Thyroid gland (tissue), 4 donors: ENCODE measurements at regions not wholly inside any gene's neighbourhood (a gene's known extent, or its start where the extent isn't known, plus 50 kb on each side); places are given as distances from the start of the nearest gene placed in this dataset.
A peak's percentile ranks its signal among the peaks of the same experiment; 100 is the strongest.

Source experiments
- DNase-seq, 2 donors: peaks; one replicate each; pipeline ENCODE4 v3.0.0-alpha.2; 2019
- H3K27ac ChIP-seq, 3 donors: fragments of 200-600 bp; sonication (generic); 1 replicate in 2 of 3; 2 replicates in 1 of 3; pipeline ENCODE4 v1.5.1; 2016 to 2019; ENCODE audit warnings: mild to moderate bottlenecking in 1 of 3, moderate library complexity in 1 of 3
- H3K27me3 ChIP-seq: fragments of 200-600 bp; sonication (generic); one replicate; pipeline ENCODE4 v1.5.1; 2019
- H3K36me3 ChIP-seq, 2 donors: fragments of 200-600 bp; sonication (generic); one replicate each; pipeline ENCODE4 v1.5.1; 2016 to 2019
- H3K4me1 ChIP-seq, 2 donors: fragments of 200-600 bp; sonication (generic); one replicate each; pipeline ENCODE4 v1.5.1; 2017 to 2019
- H3K4me3 ChIP-seq, 3 donors: fragments of 200-600 bp; sonication (generic); replicated peaks in 1 of 3; 1 replicate in 2 of 3; 2 replicates in 1 of 3; pipeline ENCODE4 v1.5.1; 2016; ENCODE audit warnings: mild to moderate bottlenecking in 1 of 3
- H3K9me3 ChIP-seq: fragments of 200-600 bp; sonication (generic); one replicate; pipeline ENCODE4 v1.5.1; 2017
- POLR2A ChIP-seq, 2 donors: fragments of 450-650 bp; IDR thresholded peaks; one replicate each; pipeline ENCODE4 v1.6.1; 2017; ENCODE audit warnings: antibody characterized with exemption in 2 of 2, mild to moderate bottlenecking in 2 of 2, moderate library complexity in 1 of 2
- WGBS, 2 donors: methylation state at CpG; one replicate each; pipeline ENCODE4 v1.1.5; 2017; 5-methylcytosine and 5-hydroxymethylcytosine counted together
- intact Hi-C: fragments of 100-400 bp; cut with DNase I; formaldehyde crosslinking; loops from one replicate; pipeline ENCODE4 v1.15.1; 2023
- TF ChIP-seq, protein P1 (sequence below), 6 experiments: fragments of 200-600 bp in 3 of 6; fragments of 450-650 bp in 3 of 6; sonication (generic) in 3 of 6; IDR thresholded peaks; one replicate each; pipeline ENCODE4 v1.5.1; 2016 to 2019; ENCODE audit warnings: antibody characterized with exemption in 6 of 6, mild to moderate bottlenecking in 2 of 6, inconsistent platforms in 1 of 6, moderate library complexity in 1 of 6

GRCh38 chr12:24573621-24574020 lies 375.3 kb downstream of the BCAT1 start:
- no peak overlapping the region for H3K27ac ChIP-seq

DNA sequence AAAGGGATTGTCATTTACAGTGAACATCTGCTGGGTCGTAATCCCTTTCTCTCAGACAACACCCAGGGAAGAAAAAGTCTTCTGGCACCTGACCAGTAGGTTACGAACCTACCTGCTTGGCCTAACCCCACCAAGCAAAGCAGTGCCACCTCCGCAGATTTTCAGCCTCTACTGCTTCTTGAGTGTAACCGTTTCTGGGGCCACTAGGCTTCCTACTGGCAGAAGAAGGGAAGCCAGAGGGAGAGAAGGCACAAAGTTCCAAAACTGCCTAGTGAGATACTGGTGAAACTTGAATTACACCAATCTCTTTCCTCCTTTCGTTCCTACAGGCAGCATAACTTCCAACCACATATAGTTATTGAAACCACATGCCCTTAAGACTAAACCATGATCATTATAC lies 383.6 kb downstream of the BCAT1 start:
- H3K9me3 ChIP-seq: no peaks in the 10 kb centered on the region
- no peak overlapping the region for H3K4me3 ChIP-seq
- H3K27ac ChIP-seq: no peak overlapping the region
- no peaks in the 10 kb centered on the region for H3K36me3 ChIP-seq
- 83 to 97% methylated on average over 5 of the region's 5 CpGs for WGBS, 2 donors
- TF ChIP-seq POLR2A (IDR thresholded peaks at IDR 0.05): no peak
- TF ChIP-seq, protein P1, sequence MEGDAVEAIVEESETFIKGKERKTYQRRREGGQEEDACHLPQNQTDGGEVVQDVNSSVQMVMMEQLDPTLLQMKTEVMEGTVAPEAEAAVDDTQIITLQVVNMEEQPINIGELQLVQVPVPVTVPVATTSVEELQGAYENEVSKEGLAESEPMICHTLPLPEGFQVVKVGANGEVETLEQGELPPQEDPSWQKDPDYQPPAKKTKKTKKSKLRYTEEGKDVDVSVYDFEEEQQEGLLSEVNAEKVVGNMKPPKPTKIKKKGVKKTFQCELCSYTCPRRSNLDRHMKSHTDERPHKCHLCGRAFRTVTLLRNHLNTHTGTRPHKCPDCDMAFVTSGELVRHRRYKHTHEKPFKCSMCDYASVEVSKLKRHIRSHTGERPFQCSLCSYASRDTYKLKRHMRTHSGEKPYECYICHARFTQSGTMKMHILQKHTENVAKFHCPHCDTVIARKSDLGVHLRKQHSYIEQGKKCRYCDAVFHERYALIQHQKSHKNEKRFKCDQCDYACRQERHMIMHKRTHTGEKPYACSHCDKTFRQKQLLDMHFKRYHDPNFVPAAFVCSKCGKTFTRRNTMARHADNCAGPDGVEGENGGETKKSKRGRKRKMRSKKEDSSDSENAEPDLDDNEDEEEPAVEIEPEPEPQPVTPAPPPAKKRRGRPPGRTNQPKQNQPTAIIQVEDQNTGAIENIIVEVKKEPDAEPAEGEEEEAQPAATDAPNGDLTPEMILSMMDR (IDR thresholded peaks at IDR 0.05): no peak
- no peaks in the 10 kb centered on the region for H3K27me3 ChIP-seq
- H3K4me1 ChIP-seq: peaks cover 0 to 5% of the 10 kb centered on the region in 2 donors
- intact Hi-C loops: no loop called here
- DNase-seq: no peak

More at GRCh38 chr12:24573621-24574020, 375.3 kb downstream of the BCAT1 start:
- DNase-seq: no peak
- intact Hi-C loops: no loop called here
- Histone ChIP-seq H3K27me3 (no peaks in the 10 kb centered on the region), H3K36me3 (no peaks in the 10 kb centered on the region), H3K4me1 (no peaks in the 10 kb centered on the region), H3K9me3 (no peaks in the 10 kb centered on the region), H3K4me3 (no peak overlapping the region)
- TF ChIP-seq, protein P1 (IDR thresholded peaks at IDR 0.05): no peak
- TF ChIP-seq POLR2A (IDR thresholded peaks at IDR 0.05): no peak

DNA sequence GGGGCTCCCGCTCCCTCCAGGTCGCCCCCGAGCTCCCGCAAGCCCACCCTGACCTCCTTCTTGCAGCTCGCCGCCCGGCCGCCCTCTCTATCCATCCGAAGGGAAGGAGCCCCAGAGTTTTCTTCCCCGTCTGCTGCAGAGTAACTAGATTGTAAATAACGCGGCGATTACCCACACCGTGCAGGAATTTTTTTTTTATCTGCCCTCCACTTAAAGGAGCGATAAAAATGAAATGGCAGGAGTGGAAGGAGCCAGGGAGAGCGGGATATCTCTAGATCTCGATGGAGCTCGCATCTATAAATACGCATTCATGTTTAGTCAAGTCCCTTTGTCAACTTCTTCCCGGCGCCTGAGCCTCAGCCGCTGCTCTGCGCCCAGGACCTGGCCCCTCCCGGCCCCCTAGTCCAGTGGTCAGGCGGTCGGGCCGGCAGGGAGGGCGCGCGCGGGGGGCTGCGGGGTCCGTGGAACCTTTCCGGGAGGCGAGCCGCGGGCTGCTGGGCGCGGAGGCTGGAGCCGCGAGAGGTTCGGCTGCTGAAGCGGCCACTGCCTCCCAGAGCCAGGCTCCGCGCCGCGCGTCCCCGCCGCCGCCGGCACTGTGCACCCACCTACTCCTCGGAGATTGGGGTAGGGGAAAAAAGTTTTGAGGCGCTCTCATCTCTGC lies 386.0 kb downstream of the BCAT1 start:
- intact Hi-C loops: no loop called here
- Histone ChIP-seq H3K27me3 (no peaks in the 10 kb centered on the region), H3K4me1 (peaks cover 0 to 11% of the 10 kb centered on the region in 2 donors), H3K27ac (peak overlapping the region; percentile 43 to 93 (median 70)), H3K4me3 (peak overlapping the region; percentile 66 to 82 (median 71)), H3K36me3 (no peaks in the 10 kb centered on the region), H3K9me3 (no peaks in the 10 kb centered on the region)
- 1% methylated on average over 33 to 36 of the region's 54 CpGs for WGBS, 2 donors
- peak in 1 of 2 donors; percentile 23 for TF ChIP-seq POLR2A (IDR thresholded peaks at IDR 0.05)
- TF ChIP-seq, protein P1 (IDR thresholded peaks at IDR 0.05): no peak
- peak; percentile 47 to 53 for DNase-seq

GRCh38 chr12:24561882-24562770 lies 386.8 kb downstream of the BCAT1 start:
- Histone ChIP-seq H3K9me3 (no peaks in the 10 kb centered on the region), H3K4me3 (peak overlapping the region; percentile 59 to 82 (median 81)), H3K27me3 (no peaks in the 10 kb centered on the region), H3K4me1 (peaks cover 0 to 11% of the 10 kb centered on the region in 2 donors), H3K27ac (peak overlapping the region; percentile 68 to 93 (median 81)), H3K36me3 (no peaks in the 10 kb centered on the region)
- WGBS, 2 donors: 0% methylated on average over 42 to 46 of the region's 76 CpGs
- peak; percentile 82 to 84 for DNase-seq
- peak in 1 of 2 donors; percentile 49 for TF ChIP-seq POLR2A (IDR thresholded peaks at IDR 0.05)
- TF ChIP-seq, protein P1 (IDR thresholded peaks at IDR 0.05): no peak
- intact Hi-C loops: no loop called here
